ENCODE measurements at regions not wholly inside any gene's neighbourhood (a gene's known extent, or its start where the extent isn't known, plus 50 kb on each side); places are given as distances from the start of the nearest gene placed in this dataset.

DNA sequence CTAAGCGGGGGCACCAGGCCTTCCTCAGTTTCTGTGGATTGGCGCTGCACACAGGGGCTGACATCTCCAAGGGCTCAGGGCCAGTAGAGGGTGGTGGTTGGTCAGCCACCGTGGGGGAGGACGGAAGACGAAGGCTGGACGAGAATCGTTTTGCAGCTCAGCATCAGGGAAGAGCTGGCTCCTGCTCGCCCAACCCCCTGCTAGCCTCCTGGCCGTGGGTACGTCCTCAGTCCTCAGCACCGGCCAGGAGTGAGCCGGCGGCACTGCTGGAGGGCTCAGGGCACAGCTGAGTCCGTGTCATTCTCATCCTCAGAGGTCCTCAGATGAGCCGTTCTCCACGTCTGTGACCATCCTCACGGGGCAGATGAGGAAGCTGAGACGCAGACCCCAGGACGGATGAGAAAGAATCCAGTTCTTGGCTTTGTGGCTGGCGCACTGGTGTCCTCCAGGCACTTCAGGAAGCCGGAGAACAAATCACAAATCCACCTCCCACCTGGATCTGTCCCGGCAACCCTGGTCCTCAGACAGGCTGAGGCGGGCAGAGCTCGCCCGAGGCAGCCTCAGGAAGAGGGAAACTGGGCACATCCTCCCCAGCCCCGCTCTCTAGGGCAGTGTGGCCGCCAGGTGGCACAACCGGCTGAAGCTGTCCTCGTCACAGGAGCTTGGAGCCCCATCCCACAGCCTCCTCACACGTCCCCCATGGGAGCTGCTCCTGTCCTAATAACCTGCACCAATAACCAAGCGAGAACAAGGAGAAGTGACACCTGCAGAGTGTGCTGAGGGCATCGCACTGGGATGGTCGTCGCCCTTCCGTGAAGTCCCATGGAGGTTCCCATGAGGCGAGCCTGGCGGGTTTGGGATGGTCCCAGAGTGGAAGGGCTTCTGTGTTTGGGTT, 393.7 kb downstream of the BRD1 start:
- H4K5ac ChIP-seq (ENCODE audit: low read depth, low read length): no peak overlapping the region
- no peak overlapping the region for H3K14ac ChIP-seq (replicated peaks; ENCODE audit: low read depth, low read length)
- H2BK120ac ChIP-seq (ENCODE audit: low read depth, low read length): no peak overlapping the region
- no peak overlapping the region for H2BK20ac ChIP-seq (ENCODE audit: low read depth, low read length)
- H4K8ac ChIP-seq (ENCODE audit: low read depth in 2 of 2, low read length in 2 of 2): no peak overlapping the region
- no peaks in the 10 kb centered on the region for H4K20me1 ChIP-seq (ENCODE audit: insufficient read depth, low read length)
- H2AFZ ChIP-seq (replicated peaks; ENCODE audit: low read length, poor library complexity): no peak overlapping the region
- intact Hi-C loops (cut with micrococcal nuclease) (no loop called here), dilution Hi-C loops (cut with HindIII; ENCODE audit: low sequenced_read_pairs, unreplicated experiment) (no loop called here), in situ Hi-C loops (cut with MboI; ENCODE audit: low sequenced_read_pairs) (no loop called here)
- H3K4ac ChIP-seq (ENCODE audit: low read depth, low read length): no peak overlapping the region
- no peak for DNase-seq
- 83% methylated on average over 4 of the region's 37 CpGs; no CpG with 5 or more reads in 1 of the 2 experiments for WGBS, 2 experiments (ENCODE audit: extremely low coverage in 2 of 2, insufficient read length in 1 of 2)
- H3K4me2 ChIP-seq (ENCODE audit: low read depth, low read length): no peak overlapping the region
- H3K4me3 ChIP-seq (ENCODE audit: insufficient read depth, low read depth, low read length): no peak overlapping the region
- TF ChIP-seq MAZ (IDR thresholded peaks at IDR 0.05; ENCODE audit: borderline replicate concordance, low read depth, low read length): no peak
- TF ChIP-seq FOS (IDR thresholded peaks at IDR 0.05; ENCODE audit: low read depth, low read length): no peak
- TF ChIP-seq RAD21 (IDR thresholded peaks at IDR 0.05; ENCODE audit: low read length): no peak
- no peak for TF ChIP-seq USF2 (IDR thresholded peaks at IDR 0.05; ENCODE audit: low read depth, low read length)
- no peak for TF ChIP-seq ELK1 (IDR thresholded peaks at IDR 0.05; ENCODE audit: borderline replicate concordance, low read depth, low read length)
- no peak for TF ChIP-seq BHLHE40 (IDR thresholded peaks at IDR 0.05; ENCODE audit: low read depth, low read length)
- no peak for TF ChIP-seq CTCF (conservative IDR thresholded peaks at IDR 0.05; ENCODE audit: low read depth, low read length)
- no peak for TF ChIP-seq RFX5 (IDR thresholded peaks at IDR 0.05; ENCODE audit: low read depth, low read length)
- no peak for TF ChIP-seq SMC3 (IDR thresholded peaks at IDR 0.05; ENCODE audit: low read depth, low read length)
- no peak for TF ChIP-seq MAFK (IDR thresholded peaks at IDR 0.05; ENCODE audit: low read depth, low read length)
- no peak for TF ChIP-seq NFE2L2 (IDR thresholded peaks at IDR 0.05; ENCODE audit: low read depth, low read length)
- no peak for TF ChIP-seq CHD1 (IDR thresholded peaks at IDR 0.05; ENCODE audit: low read depth, low read length)
- TF ChIP-seq RCOR1 (IDR thresholded peaks at IDR 0.05; ENCODE audit: insufficient replicate concordance, low read length): no peak
- no peak for TF ChIP-seq CEBPB (IDR thresholded peaks at IDR 0.05; ENCODE audit: low read depth, low read length)
- TF ChIP-seq POLR2A (IDR thresholded peaks at IDR 0.05; ENCODE audit: low read depth, low read length): no peak
- no peak for TF ChIP-seq MXI1 (IDR thresholded peaks at IDR 0.05; ENCODE audit: borderline replicate concordance, low read depth, low read length)
- ATAC-seq (ENCODE audit: low read depth): no peak
- no peak overlapping the region for H2AK9ac ChIP-seq (replicated peaks; ENCODE audit: low read depth, low read length, poor library complexity)
- H3K9me1 ChIP-seq (ENCODE audit: insufficient read depth, low read length): no peaks in the 10 kb centered on the region
- H3K36me3 ChIP-seq (ENCODE audit: control insufficient read depth, insufficient read depth, low read length): no peaks in the 10 kb centered on the region
- ChIA-PET POLR2A (ENCODE audit: unreplicated experiment) (no interaction called here), CTCF (no interaction called here)
- H3K18ac ChIP-seq (ENCODE audit: low read depth, low read length): no peak overlapping the region
- no peak overlapping the region for H2BK15ac ChIP-seq (ENCODE audit: low read depth, low read length)
- H3K27ac ChIP-seq (ENCODE audit: insufficient read depth, low read length): no peak overlapping the region
- H3K56ac ChIP-seq (ENCODE audit: extremely low read depth, insufficient read depth, low read length): no peak overlapping the region
- peaks cover 43% of the 10 kb centered on the region for H3K9me3 ChIP-seq (ENCODE audit: control insufficient read depth, insufficient read depth, low read length)
- H3K23ac ChIP-seq (ENCODE audit: low read depth, low read length): no peak overlapping the region
- H4K91ac ChIP-seq (ENCODE audit: insufficient read depth, low read depth, low read length): no peak overlapping the region
- H3K4me1 ChIP-seq (ENCODE audit: control insufficient read depth, insufficient read depth, low read length): no peaks in the 10 kb centered on the region
- no peaks in the 10 kb centered on the region for H3K27me3 ChIP-seq (ENCODE audit: control insufficient read depth, insufficient read depth, low read length)
- H3K9ac ChIP-seq (ENCODE audit: low read depth, low read length): no peak overlapping the region
- BruUV-seq (replicated peaks): no TSS peak
- no peak overlapping the region for H2BK5ac ChIP-seq (ENCODE audit: low read depth, low read length, poor library complexity, severe bottlenecking)
- no peaks in the 10 kb centered on the region for H3K79me1 ChIP-seq (ENCODE audit: low read depth in 1 of 2, low read length in 2 of 2)
- H2AK5ac ChIP-seq (ENCODE audit: low read depth, low read length): no peak overlapping the region

Measured in IMR-90 (cell line).